Renal pelvis (tissue), 1 donor: ENCODE measurements at regions not wholly inside any gene's neighbourhood (a gene's known extent, or its start where the extent isn't known, plus 50 kb on each side); places are given as distances from the start of the nearest gene placed in this dataset.
"Not testable (repeated sequence)": the region's sequence is repeated elsewhere in the genome, so short reads cannot be mapped to it uniquely, and the experiment has no call there.

Experiments
- DNase-seq: peaks from one replicate; pipeline ENCODE4 v3.0.0-alpha.2; 2013

DNA sequence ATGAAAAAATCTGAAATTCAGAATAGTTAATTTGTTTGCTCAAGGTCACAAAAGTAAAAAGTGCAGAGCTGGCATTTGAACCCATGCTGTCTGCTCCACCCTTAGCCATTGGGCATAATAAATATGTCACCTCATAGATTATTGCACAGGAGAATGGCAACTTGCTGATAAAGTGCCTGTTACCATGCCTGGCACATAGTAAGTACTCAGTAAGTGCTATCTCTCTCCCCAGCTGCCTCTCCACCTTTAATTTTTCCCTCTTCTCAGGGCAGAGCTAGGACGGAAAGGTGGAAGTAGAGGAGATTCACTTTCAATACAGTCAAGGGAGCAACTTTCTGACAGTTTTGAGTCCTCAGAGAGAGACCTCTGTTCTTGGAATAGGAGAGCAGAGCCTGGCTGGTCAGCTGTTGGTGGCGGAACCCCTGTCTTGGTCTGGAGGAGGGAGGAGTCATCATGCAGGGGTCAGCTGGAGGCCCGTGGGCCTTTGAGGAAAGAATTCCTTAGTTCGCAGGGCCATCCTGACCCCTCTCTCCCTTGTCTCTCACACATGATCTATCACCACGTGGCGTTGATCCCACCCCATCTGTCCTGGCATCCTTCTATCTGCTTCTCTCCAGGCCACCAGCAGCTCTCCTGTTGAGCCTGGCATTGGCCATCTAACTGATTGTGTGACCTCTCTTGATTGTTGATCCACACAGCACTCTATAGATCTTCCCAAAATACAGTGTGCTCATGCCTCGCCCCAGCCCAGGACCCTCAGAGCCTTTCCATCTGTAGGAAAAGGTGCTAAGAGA lies 149.3 kb downstream of the RPLP1 start:
- DNase-seq, result no peak

DNA sequence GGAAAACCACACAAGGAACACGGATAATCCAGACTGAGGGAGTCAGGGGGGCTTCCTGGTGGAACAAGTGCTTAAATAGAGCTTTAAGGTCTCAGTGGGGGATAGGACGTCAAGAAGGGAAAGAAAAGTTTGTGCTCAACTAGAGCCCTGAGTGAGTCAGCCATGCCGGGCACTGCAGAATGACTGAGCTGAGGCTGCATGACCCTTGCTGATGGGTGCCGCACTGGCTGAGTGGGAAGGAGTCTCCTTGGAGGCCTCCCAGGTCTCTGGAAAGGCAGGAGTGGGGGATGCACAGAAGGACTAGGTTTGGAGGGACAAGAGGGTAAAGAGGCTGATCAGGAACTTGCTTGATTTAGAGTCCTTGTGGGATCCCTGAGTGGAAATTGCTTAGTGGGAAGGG lies 150.3 kb downstream of the RPLP1 start:
- DNase-seq, result no peak

DNA sequence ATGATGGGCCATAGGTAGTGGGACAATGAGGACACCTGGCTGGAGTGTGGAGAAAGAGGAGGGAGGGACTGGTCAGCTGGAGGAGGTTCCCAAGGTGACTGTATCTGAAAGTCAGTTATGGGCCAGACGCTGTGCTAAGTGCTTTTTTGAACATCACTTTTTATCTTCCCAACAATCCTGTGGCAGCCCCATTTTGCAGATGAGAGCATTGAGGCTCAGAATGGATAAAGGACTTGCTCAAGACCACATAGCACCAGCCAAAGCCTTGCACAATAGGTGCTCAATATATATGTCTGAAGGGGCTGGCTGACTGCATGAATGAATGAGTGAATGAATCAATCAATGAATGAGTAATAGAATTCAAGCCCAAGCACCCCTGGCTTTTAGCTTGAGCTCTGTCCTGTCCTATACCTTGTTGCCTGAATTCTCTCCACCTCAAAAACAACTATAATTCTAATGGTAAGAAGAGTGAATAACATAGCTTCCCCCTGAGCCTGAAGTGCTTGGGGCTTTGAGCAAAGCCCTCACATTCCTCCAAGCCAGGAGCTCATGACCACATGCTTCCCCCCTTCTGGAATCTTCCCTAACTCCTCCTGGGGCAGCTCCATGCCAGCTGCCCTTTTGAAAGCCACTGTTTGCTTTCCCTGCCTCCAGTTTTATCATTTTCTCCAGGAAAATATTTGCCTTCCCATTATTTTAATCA lies 150.9 kb downstream of the RPLP1 start:
- no peak for DNase-seq

DNA sequence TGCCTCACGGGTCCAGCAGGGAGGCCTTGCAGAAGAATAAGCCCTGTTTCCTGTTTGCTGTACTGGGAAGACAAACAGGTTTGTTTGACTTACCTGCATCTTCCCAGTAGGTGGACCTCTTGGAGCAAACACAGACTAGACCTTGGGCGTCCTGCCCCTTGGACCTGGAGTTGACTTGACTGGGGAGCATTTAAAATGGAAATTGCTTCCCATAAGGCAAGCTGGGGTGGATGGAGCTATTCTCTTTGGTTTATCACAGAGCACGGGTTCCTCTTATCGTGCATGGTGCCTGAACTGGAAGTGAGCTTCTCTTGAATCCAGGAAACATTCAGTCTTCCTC lies 151.4 kb downstream of the RPLP1 start:
- no peak for DNase-seq

DNA sequence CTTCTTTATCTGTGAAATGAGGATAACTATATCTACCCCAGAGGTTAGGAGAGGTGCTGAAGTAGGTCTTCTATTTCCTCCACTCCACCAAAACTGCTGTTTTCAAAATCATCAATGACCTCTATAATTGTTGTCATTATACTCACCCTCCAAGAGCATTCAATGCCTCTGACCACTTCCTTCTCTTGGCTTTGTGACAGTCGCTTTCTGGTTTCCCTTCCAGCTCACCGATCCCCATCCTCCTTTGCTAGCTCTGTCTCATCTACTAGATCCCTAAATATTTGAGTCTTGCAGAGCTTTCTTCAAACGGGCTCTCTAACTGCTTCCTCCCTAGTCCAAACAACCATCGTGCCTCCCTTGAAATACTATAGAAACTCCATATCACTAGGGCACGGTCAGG lies 153.5 kb downstream of the RPLP1 start:
- DNase-seq, result no peak

DNA sequence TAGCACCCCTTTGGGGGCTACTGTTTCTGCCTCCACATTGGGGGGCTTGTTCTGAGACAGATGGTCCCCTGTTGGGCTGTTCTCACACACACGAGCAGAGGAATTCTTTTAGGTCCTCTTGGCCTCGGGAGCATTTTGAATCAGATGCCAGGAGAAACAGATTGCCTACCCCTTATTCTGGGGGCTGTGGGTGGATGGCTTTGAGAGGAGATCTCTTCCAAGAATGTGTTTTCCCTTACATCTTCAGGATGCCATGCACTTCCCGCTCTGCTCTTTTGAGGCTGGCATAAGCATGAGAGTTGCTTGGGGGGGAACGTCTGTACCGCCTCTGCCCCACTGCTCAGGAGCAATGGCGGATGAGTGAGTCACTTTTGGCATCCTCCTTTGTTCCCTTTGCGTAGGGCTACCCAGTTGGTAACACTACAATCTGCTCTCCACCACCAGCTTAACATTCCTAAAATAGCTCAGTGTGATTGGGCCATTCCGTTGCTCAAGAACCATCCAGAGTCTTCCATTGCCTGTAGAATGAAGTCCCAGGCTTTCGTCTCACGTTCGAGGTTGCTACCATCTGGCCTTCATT lies 154.4 kb downstream of the RPLP1 start:
- no peak for DNase-seq

DNA sequence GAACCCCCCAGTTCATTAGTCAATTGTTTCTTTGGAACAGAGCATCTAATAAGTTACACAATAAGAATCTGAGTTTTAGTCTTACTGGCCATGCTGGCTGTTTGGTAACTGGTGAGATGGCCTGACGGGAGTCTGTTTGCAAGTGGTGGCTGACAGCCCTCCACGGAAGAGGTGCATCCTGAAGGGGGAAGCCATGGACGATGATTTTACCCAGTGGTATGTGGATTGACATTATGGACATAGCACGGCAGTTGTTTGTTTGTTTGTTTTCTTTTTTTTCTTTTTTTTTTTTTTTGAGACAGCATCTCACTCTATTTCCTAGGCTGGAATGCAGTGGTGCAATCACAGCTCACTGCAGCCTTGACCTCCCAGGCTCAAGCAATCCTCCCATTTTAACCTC lies 156.0 kb downstream of the RPLP1 start:
- DNase-seq, result no peak

DNA sequence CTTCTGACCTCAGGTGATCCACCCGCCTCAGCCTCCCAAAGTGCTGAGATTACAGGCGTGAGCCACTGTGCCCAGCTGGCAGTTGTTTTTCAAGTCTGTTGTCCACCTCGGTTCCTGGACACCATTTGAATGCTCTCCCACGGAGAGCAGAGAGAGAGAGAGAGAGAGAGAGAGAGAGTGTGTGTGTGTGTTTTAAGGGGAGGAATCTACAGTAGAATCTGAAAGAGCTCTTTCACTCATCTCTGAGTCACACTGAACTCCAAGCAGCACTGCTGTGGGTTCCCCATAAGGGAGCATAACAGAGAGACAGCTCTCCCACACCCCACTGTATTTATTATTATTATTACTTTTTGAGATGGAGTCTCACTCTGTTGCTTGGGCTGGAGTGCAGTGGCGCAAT lies 156.6 kb downstream of the RPLP1 start:
- no peak for DNase-seq

DNA sequence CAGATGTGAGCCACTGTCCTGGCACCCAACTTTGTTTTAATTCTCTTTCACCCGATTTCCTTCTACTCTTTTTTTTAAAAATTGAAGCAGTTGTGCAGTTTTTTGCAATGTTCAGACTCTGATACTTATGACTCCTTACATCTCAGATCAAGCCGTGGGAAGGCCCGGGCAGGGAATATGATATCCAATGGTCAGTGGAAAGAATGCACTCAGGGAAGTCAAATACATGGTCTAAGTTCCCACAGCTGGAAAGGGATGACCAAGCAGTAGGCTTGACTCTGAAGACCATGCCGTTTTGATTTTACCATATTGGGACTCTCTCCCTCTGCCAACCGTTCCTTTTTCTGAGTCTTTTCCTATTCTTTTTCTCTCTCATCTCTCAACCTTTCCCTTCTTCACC lies 157.2 kb downstream of the RPLP1 start:
- DNase-seq, result no peak

DNA sequence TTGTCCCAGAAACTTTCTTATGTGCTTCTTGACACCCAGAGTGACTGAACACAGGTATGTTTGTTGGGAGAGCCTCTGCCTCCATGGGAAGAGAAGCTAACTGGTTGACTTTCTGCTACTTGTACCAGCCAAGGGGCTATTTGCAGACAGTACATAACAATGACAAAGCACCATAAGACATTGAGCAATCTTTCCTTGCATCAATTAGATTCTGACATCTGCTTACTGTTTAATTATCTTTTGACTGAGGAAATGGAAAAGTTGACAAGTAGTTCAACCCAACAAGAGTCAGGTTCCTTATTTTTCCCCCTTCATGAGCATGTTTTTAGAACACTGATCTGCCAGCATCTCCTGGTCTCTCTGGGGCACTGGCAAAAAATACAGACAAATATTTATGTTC lies 157.7 kb downstream of the RPLP1 start:
- DNase-seq, result no peak

DNA sequence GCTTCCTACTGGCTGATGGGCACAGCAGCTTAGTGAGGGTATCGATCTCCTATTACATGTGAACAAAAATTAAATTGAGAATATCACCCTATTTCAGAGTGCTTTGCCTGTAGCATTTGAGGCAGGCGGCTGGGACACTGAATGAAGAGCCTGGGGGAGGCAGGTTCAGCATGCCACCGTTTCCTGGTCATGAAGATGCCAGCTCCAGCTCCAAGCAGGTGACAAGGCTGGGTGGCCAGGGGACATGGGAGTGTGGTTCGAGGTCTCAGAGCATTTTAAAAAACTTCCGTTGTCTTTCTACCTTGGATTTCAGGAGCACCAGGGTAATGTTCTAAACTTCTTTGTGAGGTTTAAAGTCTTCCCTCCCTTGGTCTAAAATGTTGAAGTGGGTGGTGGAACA lies 158.2 kb downstream of the RPLP1 start:
- DNase-seq, result no peak

DNA sequence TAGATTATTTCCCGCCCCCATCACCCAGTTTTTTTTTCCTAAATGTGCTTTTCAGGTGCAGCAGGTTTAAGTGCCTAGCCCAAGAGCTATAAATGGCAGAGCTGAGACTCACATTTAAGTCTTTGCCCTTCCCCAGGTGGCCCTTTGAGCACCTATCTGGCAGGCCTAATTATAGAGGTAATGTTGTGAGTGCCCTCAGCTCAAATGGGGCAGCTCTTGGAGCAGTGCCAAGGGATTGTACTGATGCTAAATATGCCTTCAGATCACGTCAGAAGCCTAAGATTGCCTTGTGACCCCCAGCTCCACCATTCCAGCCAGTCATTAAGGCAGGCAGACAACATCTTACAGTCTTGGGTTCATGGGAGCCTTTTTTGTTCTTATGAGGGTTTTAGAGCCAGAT lies 159.5 kb downstream of the RPLP1 start:
- no peak for DNase-seq

DNA sequence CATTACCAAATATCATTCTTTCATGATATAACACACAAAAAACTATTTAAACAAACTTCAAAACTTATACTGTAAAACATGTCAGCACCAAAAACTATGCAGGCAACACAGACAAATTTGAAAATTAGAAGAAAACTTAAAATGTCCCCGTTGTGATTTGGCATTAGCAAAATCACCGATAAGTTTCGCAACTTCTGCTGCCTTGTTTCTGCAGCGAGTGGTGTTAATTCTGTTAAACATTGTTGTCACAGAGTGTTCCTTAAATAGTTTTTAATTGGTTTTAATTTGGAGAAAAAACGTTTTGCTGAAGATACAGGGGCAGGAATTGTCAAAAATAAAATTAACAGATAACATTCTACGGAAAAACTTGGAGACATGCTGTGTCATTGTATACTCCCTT lies 160.6 kb downstream of the RPLP1 start:
- no peak for DNase-seq

DNA sequence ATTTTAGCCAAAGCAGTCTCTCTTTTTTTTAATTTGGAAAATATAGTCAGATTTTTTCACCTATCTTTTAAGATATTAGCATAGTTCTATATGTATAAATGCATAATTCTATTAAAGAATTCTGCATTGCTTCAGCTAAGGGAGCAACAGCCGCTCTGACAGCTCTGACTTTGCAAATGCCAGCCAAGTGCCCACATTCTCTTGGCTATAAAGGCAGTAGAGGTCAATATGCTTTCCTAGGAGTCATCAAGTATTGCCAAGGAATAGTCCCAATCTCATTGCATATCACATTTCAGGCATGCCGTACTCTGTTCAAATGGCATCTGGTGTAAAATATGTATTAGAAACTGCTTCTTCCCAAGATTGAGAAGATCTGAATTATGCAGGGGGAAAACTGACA lies 161.4 kb downstream of the RPLP1 start:
- no peak for DNase-seq

DNA sequence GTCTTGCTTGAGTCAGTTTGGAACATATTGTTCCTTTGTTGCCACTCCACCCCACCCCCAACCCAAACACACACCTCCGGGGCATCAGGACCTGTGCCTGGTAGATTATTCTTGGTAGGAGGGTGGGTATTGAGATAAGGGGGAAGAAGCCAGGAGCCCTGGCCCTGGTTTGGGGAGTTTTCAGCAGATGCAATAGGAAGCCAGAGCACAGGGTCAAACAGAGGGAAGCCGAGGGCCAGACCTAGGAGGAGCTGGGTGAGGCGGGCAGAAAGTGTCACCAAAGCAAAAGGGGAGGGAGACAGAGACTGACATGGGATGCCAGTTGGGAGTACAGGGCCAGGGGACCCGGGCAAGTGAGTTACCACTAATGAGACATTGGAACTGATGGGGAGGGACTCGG lies 163.1 kb downstream of the RPLP1 start:
- DNase-seq, result no peak

DNA sequence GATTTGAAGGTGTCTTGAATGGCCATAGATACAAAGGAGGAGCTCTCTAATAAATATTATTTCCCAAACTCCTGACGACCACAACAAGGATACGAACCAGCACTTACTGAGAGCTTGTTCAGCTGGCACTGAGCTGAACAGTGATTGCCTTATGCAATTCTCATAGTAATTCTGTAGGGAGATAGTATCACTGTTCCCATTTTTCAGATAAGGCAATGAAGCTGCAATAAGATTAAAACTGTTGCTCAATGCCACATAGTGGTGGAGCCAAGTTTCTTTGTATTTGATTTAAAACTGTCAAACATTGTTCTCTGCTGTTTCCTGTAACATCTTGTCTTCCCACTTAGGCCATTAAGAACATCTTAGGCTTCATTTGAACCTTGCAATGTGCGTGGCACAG lies 163.9 kb downstream of the RPLP1 start:
- no peak for DNase-seq

DNA sequence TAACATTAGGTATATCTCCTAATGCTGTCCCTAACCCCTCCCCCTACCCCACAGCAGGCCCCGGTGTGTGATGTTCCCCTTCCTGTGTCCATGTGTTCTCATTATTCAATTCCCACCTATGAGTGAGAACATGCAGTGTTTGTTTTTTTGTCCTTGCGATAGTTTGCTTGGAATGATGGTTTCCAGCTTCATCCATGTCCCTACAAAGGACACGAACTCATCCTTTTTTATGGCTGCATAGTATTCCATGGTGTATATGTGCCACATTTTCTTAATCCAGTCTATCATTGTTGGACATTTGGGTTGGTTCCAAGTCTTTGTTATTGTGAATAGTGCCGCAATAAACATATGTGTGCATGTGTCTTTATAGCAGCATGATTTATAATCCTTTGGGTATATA lies 164.5 kb downstream of the RPLP1 start:
- DNase-seq, result not testable (repeated sequence)

DNA sequence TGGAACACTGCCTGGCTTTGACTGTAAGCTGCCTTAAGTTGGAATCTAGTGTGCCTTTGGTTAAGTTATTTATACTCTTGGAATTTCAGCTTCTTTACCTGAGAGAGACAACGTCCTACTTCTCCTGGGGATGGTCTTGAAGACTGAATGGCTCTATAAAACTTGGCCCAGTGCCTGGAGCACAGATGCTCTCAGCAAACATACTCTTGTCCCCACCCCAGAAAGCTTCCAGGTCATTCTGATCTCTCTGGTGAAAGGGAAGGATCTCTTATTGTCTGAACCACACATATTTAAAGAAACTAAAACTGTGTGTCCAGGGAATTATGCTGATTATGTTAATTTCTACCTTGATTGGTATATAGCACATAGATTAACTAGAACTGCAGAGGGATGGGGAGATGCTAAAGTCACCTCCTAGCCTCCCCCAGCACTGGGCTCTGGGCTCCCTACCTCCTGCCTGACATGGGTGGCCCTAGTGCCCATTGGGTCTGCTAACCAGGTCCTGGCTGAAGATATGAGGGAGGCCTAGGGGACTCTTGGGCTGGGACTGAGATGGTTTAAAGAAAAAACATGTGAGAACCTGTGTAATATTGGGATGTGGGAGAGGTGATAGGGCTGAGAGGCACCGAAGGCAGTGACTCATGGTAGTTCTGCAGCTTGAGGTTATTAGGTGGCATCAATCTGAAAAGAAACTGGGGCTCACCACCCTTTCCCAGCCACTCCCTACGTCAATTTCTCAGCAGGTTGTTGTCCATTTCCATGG lies 171.0 kb downstream of the RPLP1 start:
- DNase-seq, result no peak

DNA sequence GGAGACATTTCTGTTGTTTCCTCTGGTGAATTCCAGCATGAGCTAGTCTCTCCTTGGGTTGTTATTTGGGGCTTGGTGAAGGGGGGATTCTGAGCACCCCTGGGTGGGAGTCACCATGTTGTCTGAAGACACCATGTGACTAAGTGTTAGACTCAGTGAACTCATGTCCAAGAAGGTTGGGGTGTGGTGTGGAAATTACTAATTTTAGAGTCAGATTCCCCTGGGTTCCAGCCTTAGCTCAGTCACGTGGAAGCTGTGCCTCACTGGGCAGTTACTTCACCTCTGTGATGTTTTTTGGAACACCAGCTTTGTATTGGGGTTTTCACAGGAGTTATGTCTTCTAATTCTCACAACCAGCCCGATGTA lies 171.5 kb downstream of the RPLP1 start:
- DNase-seq, result no peak

DNA sequence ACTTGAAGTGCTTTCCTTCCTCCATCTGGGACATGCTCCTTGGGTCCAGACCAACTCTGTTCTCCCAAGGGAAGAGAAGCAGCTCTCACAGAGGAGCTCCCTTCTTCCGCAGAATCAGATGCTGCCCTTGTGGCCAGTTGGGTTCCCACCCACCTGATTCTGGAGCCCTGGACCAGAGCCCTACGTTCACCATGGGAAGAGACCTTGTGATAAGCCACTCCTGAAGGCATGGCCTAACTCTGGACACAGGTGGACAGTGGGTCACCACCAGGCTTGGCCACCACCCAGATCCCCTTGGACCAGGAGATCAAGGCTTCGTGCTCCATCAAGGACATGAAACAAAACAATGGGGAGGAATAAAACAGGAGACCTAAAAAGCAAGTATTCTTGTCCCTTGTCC lies 172.2 kb downstream of the RPLP1 start:
- no peak for DNase-seq

DNA sequence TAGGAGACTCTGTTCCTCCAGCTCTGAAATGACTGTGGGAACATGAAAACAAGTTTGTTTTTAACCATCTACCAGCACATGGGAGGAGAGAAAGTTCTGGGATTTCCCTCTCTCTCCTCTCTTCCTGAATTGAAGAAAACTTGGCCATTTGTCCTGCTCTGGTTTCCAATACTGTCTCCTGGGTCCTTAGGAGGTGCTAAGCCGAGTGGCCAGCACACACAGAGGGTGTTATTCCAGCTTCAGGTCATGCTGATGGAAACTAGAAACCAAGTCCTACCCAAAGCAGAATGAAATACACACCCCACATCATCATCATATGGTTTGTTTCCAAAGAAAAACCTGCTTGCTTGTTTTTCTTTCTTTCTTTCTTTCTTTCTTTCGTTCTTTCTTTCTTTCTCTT lies 172.7 kb downstream of the RPLP1 start:
- DNase-seq, result no peak

DNA sequence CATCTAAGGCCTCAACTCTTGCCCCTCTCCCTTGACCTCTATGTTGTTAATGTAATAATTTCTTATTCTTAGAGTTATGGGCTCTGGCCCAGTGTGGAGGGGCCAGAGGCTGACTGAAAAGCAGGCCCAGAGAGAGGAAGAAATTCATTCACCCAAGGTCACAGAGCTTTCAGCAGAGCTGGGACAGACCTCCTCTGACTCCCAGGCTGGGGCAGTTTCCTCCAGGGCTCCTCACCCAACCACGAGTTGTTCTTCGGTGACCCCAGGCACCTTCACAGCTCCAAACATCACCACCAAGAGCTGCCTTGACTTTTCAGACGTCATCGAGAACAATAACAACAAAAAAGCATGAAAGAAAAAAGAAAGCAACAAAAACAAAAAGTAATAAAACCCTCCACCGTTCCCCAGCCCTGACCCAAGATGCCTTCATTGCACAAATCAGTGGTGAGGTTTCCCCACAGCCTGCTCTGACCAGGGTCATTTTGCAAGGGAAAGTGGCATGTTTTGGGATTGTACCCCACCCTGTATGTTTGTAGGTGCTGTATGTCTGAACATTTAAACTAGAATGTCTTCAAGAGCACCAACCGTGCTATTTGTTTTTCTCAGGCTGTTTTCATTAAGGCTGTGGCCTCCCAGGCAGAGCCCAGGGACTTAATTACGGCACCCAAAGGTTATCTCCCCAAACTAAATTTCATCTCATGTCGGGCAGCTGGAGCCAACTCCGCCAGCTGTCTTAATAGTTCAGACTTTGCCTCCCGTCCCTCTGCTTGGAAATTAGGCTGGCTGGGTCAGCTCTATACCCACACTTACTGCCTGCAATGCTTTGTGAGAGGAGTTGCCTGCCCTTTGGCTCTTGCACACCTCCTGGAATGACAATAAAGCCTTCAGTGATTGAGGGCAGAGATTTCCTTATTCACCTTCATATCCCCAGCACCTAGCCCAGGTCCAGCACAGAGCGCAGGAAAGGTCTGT lies 173.8 kb downstream of the RPLP1 start:
- no peak for DNase-seq
